ENCODE measurements at regions not wholly inside any gene's neighbourhood (a gene's known extent, or its start where the extent isn't known, plus 50 kb on each side); places are given as distances from the start of the nearest gene placed in this dataset.

DNA sequence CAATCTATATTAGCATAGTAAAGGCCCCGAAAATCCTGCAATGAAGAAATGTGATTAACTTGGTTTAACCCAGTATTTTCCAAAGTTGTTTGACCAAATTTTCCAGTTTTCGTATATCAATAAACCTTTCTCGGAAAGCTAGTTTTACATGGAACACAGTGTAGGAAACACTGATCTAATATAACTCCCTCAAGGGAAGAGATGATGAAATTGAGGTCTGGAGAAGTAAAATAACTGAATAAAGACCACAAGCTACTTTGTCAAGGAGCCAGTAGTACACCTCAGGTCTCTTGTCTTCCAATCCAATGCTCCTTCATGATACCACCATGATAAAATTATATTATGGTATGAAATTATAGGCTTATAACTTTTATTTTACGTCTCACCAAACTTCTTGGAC lies 118.1 kb upstream of the TARS1 start:
- no peak for DNase-seq (ENCODE audit: low spot score)

- DNase-seq (ENCODE audit: low spot score): no peak
These were observed 116.0 kb upstream of the TARS1 start for GRCh38 chr5:33324667-33325307.

DNA sequence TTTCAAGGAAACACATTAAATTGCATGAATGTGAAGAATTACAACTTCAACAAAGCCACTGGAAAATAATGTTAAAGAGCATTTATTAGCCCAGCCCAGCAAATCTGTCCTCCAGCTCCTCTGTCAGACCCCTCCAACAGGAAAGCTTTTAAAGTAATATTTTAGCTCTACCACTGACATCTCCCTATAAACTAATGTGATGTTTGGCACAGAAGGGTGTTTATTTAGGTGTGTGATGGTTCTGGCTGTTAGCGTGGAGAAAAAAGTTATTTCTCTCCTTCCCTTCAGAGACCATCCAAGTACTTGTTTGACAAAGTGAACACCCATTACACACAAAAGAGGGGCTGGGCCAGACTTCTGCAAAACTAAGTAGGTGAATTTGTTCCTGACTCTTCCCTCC lies 111.9 kb upstream of the TARS1 start:
- DNase-seq (ENCODE audit: low spot score): no peak

- DNase-seq (ENCODE audit: low spot score): no peak
These were observed 110.9 kb upstream of the TARS1 start for GRCh38 chr5:33329891-33330290.

DNA sequence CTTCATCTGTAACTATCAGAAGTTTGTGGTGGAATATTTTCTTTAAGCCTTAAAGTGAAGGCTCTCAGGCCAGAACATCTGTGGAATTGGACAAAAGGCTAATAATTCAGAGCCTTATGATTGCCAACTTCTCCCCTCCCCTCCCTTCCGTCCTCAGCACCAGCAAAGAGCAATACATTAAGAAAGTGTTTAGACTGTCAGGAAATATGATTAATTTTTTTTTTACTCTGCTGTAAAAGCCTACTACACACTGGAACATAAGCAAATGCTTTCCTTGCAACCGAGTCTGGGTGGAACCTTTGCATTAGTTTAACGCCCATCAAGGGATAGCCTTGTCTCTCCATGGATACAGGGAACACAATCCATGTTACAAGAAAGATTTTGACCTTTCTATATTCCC lies 110.3 kb upstream of the TARS1 start:
- DNase-seq (ENCODE audit: low spot score): no peak

GRCh38 chr5:33330992-33331391 lies 109.8 kb upstream of the TARS1 start:
- DNase-seq (ENCODE audit: low spot score): no peak

- DNase-seq (ENCODE audit: low spot score): no peak
These were observed 108.0 kb upstream of the TARS1 start for GRCh38 chr5:33332804-33333203.

- no peak for DNase-seq (ENCODE audit: low spot score)
These were observed 105.9 kb upstream of the TARS1 start for GRCh38 chr5:33334829-33335228.

DNA sequence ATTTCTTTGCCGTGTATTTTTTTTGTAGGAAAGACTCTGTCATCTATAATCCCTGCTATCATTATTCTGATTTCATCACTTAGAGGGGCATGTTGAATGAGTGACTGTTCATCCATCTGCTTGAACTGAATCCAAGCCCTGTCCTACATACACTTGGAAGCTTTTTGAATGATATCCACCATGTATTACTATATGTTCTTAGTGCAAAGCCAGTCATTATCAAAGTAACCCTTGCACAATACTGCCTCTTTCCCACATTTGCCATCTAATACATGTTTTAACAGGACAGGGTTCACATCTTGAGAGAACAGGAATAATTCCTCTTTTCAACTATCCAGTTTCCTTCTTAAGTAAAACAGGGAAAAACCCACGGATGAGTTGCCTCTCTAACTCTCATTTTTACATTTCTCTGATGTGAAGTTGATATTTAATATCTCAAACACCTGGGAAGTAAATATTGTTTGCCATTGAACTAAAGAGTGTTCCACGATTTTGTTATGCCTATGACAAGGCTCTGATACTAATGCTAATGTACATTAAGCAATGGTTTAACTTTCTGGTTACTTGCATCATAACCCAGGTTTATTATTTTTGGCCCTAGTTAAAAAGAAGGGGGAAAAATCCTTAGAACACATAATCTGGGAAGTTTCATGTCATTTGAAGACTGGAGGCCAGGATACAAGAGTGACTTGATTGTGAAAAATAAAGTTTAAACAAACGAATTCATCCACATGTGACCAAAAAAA lies 103.7 kb upstream of the TARS1 start:
- no peak for DNase-seq (ENCODE audit: low spot score)

- no peak for DNase-seq (ENCODE audit: low spot score)
These were observed 103.2 kb upstream of the TARS1 start for GRCh38 chr5:33337637-33337992.

GRCh38 chr5:33338336-33339110 lies 102.2 kb upstream of the TARS1 start:
- DNase-seq (ENCODE audit: low spot score): no peak

- DNase-seq (ENCODE audit: low spot score): no peak
These were observed 101.4 kb upstream of the TARS1 start for GRCh38 chr5:33339413-33339812.

- DNase-seq (ENCODE audit: low spot score): no peak
These were observed 100.6 kb upstream of the TARS1 start for GRCh38 chr5:33340195-33340594.

DNA sequence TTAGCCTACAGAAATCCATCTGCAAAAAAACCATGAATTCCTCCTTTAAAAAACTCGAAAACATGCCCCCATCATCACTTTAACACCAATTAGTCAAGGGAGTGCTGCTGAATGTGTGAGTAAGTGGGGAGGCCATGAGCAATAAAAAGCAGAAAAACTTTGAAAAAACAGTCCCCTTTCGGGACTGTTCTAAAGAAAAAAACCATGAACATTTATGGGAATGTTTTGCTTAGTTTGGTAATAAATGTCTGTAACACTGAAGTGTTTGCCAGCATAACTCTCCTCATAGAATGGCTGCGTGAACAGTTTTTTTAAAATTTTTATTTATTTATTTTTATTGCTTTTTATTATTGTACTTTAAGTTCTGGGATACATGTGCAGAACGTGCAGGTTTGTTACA lies 99.4 kb upstream of the TARS1 start:
- no peak for DNase-seq (ENCODE audit: low spot score)

DNA sequence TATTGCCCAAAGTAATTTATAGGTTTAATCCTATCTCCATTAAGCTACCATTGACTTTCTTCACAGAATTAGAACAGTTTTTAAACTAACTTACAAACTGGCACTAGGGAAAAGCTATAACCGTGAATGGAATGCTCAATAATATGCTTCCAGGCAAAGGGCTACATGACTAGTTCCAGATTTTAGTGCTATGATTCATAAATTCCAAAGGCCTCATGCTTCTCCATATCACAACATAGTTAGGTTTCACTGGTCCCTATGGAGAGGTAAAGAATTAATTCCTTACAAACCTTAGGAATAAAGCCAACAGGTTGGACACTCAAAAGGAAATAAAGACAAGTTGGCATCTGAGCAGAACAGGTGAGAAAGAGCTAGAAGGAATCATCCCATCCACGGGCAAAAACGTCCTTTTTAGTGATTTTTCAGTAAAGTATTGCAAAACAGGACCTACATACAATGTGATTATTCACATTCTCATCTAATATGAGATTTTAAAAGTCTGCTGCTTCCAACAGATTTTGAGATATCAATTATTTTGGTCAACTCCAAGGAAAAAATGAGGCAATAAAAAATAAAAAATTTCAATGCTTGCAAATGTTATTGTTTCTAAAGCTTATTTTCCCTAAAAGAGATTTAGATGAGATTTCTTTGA lies 97.0 kb upstream of the TARS1 start:
- DNase-seq (ENCODE audit: low spot score): peak; percentile 63

- no peak for DNase-seq (ENCODE audit: low spot score)
These were observed 94.2 kb upstream of the TARS1 start for GRCh38 chr5:33346534-33346933.

DNA sequence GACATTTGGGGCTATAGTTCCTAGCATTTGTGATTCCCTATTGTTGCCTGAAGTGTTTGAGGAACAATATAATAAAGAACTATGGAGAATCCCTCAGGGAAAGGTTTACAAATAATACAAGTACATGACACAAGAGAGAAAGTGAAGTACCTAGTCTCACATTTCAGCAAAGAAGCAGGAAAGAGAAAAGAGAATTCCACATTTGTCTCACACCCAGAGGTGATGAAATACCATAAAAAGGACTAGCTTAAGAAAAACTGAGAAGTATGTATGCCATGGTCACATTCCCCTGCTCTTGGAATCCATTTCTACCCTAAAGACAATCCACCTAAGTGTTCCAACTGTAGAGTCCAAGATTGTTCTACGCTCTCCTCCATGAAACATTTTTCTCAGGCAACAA lies 79.0 kb upstream of the TARS1 start:
- no peak for DNase-seq (ENCODE audit: low spot score)

DNA sequence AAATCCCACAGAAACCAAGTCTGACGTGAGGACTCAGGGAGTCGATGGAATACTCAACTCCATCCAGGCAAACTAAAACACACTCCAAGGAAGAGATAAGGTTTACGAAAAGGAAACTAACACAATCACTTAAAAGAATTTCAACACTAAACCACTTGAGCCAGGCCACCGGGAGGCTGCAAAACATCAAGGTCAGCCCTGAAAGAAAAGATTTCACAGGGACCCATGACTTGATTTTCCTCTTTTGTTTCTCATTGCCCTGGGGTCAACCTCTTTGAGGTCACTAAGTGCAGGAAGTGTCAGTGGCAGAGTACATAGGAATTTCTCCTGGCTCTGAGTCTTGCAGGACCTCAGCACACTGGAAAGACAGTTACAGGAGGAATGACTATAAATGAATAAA lies 77.8 kb upstream of the TARS1 start:
- DNase-seq (ENCODE audit: low spot score): no peak

DNA sequence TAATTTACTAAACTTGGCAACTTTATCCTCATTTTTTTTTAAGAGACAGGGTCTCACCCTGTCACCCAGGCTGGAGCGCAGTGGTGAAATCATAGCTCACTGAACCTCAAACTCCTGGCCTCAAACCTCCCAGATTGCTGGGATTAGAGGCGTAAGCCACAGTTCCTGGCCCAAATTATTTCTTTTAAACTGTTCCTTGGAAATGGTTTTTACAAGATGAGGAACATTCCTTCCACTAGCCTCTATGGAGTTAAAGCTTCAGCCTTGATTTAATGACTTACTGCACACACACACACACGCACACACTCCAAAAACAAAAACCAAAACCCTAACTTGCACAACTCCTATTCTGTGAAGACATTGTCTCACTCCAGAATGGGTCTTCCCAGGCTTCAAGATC lies 77.2 kb upstream of the TARS1 start:
- no peak for DNase-seq (ENCODE audit: low spot score)

- DNase-seq (ENCODE audit: low spot score): no peak
These were observed 76.4 kb upstream of the TARS1 start for GRCh38 chr5:33364406-33364805.

DNA sequence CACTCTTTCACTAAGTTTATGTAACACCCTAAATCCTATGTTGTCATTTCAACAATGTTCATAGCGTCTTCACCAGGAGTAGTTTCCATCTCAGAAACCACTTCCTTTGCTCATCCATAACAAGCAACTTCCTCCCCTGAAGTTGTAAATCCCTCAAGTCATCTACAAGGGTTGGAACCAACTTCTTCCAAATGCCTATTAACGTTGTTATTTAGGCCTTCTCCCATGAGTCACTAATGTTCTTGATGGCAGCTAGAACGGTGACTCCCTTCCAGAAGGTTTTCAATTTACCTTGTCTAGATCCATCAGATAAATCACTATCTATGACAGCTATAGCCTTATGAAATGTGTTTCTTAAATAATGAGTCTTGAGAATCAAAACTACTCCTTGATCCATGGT lies 73.3 kb upstream of the TARS1 start:
- no peak for DNase-seq (ENCODE audit: low spot score)
